SU-DHL-6 (cell line): ENCODE measurements at regions not wholly inside any gene's neighbourhood (a gene's known extent, or its start where the extent isn't known, plus 50 kb on each side); places are given as distances from the start of the nearest gene placed in this dataset.

Experiments used
- CTCF ChIP-seq: fragments of 200-600 bp; sonication (generic); IDR thresholded peaks from one replicate; pipeline ENCODE4 v1.5.1; 2017; ENCODE audit warnings: antibody characterized with exemption, mild to moderate bottlenecking, low read length, moderate library complexity; ENCODE audit not compliant: insufficient read depth, poor library complexity, severe bottlenecking
- EZH2phosphoT487 ChIP-seq: fragments of 200-600 bp; sonication (generic), shearing (Covaris generic); conservative IDR thresholded peaks from 2 replicates; pipeline ENCODE4 v1.6.1; 2018; ENCODE audit warnings: mild to moderate bottlenecking, antibody characterized with exemption, low read length, moderate library complexity, mixed read lengths

GRCh38 chr11:82305123-82305522 lies 428.5 kb downstream of the FAM181B start:
- TF ChIP-seq CTCF = no peak
- TF ChIP-seq EZH2phosphoT487 = no peak
